Hepatocyte (in vitro differentiated cells): ENCODE measurements at regions not wholly inside any gene's neighbourhood (a gene's known extent, or its start where the extent isn't known, plus 50 kb on each side); places are given as distances from the start of the nearest gene placed in this dataset.

Source experiments
- EZH2 ChIP-seq: fragments of 200-600 bp; sonication (generic); IDR thresholded peaks from 2 replicates; pipeline ENCODE4 v1.6.1; 2016; ENCODE audit warnings: antibody characterized with exemption, mild to moderate bottlenecking, borderline replicate concordance
- TF ChIP-seq, protein P1 (sequence below): fragments of 200-600 bp; sonication (generic); IDR thresholded peaks from 2 replicates; pipeline ENCODE4 v1.5.1; 2016; ENCODE audit warnings: antibody characterized with exemption, mild to moderate bottlenecking; ENCODE audit not compliant: poor library complexity

DNA sequence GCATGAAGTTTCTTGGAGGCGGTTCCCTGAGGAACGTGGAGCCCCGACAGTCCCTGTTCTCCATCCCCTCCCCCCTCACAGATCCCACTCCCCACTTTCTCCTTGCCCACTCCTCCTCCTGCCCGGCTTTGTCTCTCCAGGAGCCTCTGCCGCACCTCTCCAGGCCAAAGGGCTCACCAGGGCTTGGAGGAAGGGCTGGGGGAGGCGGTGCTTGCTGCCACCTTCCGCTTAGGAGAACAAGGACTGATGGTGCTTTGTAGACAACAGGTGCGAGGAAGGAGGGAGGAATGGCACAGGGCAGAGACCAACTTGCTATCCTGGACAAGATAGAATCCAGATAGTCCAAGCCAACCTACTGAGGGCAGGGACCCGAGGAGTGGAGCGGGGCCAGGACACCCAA is 103.5 kb upstream of the SMAD3 start:
- TF ChIP-seq, protein P1, sequence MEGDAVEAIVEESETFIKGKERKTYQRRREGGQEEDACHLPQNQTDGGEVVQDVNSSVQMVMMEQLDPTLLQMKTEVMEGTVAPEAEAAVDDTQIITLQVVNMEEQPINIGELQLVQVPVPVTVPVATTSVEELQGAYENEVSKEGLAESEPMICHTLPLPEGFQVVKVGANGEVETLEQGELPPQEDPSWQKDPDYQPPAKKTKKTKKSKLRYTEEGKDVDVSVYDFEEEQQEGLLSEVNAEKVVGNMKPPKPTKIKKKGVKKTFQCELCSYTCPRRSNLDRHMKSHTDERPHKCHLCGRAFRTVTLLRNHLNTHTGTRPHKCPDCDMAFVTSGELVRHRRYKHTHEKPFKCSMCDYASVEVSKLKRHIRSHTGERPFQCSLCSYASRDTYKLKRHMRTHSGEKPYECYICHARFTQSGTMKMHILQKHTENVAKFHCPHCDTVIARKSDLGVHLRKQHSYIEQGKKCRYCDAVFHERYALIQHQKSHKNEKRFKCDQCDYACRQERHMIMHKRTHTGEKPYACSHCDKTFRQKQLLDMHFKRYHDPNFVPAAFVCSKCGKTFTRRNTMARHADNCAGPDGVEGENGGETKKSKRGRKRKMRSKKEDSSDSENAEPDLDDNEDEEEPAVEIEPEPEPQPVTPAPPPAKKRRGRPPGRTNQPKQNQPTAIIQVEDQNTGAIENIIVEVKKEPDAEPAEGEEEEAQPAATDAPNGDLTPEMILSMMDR = no peak
- TF ChIP-seq EZH2 = no peak
